ENCODE measurements at regions not wholly inside any gene's neighbourhood (a gene's known extent, or its start where the extent isn't known, plus 50 kb on each side); places are given as distances from the start of the nearest gene placed in this dataset.

DNA sequence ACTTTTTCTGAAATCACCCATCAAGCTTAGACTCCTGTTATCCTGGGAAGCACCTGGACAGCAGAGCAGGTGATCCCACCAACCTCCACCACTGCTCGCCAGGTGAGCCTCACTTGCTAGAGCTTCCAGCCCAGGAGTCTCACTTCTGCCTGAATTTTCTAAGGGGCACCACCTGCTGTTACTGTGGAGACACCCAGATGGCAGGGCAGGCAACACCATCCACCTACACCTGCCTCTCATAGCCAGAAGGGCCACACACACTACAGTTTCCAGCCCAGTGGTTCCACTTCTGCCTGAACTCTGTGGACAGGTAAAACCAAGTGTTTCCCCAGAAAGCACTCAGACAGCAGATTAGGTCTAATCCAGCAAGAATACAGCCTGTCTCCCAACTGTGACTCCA lies 262.0 kb downstream of the ARAP2 start:
- DNase-seq, result peak in 2 of 10 donors; percentile 30 to 38
- intact Hi-C loops (cut with DNase I), result no loop called here

DNA sequence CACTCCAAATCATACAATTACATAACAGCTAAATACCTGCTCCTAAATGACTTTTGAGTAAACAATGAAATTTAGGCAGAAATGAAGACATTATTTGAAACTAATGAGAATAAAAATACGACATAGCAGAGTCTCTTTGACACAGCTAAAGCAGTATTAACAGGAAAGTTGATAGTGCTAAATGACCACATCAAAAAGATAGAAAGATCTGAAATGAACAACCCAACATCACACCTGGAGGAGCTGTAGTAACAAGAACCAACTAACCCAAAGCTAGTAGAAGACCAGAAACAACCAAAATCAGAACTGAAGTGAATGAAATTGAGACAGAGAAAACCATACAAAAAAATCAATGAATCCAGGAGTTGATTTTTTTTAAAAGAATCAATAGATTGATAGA lies 257.8 kb downstream of the ARAP2 start:
- DNase-seq, result no peak
- intact Hi-C loops (cut with DNase I), result no loop called here

DNA sequence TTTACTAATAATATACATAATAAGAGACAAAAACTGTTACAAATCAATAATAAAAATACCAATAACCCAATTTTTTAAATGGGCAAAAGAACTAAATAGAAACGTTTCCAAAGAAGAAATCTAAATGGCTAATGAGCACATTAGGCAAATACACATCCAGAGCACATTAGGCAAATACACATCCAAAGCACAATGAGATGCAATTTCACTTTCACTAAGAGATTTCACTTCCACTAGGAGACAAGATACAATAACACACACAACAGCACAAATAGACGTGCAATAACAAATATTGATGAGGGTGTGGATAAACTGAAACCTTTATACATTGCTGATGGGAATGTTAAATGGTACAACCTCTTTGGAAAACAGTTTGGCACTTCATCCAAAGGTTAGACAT lies 250.7 kb downstream of the ARAP2 start:
- no peak for DNase-seq
- intact Hi-C loops (cut with DNase I), result no loop called here

DNA sequence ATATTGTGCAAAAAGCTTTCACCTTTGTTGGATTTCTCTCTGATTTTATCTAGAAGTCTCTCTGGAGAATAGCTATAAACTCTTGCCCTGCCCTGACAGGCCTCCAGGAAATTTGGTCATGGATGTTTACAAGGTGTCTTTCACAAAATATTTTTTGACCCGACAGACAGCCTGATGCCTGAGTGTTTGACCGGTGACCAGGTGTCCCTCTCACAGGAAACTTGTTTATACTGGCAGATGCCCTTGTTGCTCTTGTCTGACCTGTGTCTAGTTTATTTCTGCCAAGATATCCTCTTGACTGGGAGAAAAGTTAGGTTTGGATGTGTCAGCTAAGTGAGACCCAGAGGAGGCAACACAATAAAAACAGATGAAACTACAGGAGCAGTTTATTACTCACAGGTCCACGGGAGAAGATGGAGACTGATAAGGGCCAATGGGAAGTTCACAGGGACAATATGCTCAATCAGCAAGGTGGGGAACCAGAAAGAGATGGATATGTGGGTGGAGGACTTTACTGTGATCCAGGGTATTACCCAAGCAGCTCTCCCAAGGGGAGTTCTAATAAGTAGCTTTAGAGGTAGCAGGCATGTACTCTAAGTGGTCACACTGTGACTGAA lies 243.3 kb downstream of the ARAP2 start:
- intact Hi-C loops (cut with DNase I), result no loop called here
- DNase-seq, result peak in 1 of 10 donors; percentile 21

DNA sequence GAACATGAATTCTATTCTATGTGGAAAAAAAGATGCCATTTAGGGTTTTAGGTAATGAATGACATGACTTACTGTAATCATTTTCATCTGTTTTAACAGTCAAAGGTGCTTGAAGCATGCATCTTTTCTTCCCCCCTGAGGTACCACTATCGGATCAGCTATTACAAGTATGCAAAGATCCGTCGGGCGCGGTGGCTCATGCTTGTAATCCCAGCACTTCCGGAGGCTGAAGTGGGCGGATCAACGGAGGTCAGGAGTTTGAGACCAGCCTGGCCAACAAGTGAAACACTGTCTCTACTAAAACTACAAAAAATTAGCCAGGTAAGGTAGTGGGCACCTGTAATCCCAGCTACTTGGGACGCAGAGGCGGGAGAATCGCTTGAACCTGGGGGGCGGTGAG lies 241.3 kb downstream of the ARAP2 start:
- DNase-seq, result peak in 2 of 10 donors; percentile 20 to 41
- intact Hi-C loops (cut with DNase I), result no loop called here

DNA sequence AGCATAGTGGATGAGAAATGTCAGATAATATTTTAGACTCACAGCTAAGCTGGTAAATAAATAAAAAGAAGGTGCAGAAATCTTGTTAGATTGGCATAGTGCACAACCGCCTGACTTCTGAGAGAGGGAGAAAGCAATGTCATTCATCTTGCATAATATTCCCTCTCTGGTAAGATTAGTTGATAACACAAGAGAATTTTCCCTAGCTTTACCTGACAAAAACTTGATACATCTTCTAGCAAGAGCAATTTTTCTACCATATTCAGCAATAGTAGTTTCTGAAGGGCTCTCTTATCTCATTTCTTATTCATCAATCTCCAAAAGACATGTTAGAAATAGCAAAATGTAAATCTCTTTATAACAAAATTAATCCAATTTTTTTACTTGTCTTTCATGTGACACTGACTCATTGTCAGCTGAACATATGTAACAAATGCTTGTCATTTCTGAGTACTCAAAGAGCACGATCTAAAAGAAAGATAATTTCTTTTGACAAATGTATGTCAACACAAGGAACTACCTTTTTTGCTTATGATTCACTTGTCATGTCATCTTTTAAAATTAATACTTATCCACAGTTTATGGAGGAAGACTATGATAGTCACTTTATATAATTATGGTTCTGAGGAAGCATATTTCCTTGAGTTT lies 240.0 kb downstream of the ARAP2 start:
- intact Hi-C loops (cut with DNase I), result no loop called here
- DNase-seq, result no peak

DNA sequence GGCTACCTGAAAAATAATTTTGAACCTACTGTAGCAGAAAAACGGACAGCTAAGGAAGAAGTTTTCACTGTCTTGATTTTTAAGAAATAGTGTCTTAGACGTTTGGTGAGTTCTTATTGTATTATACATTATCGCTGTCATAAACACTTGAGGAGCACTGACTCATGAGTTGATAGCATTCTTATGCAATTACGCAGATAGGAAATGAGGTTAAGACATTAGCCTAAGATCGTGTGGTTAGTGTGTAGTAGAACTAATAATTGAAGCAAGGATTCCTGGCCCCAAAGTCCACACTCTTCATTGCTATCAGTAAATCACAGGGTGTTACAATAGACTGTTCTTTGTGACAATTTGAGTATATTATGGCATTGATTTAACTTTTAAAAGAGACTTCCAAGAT lies 238.1 kb downstream of the ARAP2 start:
- intact Hi-C loops (cut with DNase I), result no loop called here
- DNase-seq, result no peak

DNA sequence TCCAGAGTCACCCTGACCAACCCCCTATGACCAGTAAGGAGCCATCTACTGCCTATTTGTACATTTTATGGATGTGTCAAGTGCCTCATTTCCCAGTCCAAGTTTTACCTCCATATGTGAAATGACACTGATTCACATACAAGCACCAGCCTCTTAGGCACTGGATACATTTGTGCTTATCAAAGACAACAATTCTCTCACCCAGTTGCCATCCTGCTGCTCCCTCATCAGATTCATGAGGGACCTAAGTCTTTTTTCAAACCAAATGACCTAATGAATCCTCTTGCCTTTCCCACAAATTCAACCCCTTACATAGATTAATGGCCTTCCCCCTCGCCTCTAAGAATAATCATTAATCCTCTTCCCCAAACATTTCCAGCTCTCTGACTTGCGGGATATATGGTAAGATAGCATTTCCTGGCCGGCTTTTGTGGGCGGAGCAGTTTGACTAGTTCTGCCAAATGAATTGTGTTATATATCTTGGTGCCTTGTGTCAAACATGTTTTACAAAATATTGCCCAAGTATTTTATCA lies 233.9 kb downstream of the ARAP2 start:
- intact Hi-C loops (cut with DNase I), result no loop called here
- no peak for DNase-seq

DNA sequence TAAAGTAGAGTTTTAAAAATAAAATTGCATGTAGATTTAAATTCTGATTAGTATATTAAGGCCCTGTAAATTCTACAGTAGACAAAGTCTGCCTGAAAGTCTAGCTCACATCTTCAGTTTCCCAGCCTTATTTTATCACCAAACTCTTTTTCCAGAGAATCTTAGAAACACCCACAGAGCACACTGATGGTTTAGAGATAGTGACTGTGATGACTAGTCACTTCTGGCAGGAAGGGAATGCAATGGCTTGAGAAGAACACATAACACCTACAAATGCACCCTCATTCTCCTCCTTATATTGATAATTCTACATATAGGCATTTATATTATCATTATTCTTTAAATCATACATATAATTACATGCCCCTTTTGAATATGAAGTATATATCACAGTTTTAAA lies 232.9 kb downstream of the ARAP2 start:
- DNase-seq, result no peak
- intact Hi-C loops (cut with DNase I), result no loop called here

DNA sequence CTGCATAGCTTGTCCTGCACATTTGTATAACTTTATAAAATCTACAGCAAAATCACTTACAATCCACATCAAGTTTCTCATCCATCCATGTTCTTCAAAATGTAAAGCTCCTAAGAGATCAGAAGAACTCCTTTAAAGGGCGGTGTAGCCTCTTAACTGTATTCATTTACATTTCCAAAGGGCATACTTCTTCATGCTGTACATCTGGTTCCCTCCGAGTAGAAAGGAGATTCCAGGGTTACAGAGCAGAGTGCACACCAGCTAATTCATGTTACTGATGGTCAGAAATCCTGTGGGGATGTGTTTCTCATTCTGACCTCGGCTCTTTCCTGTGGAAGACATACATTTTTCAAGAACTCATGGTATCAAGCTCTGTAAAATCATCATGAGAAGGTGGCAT lies 231.8 kb downstream of the ARAP2 start:
- intact Hi-C loops (cut with DNase I), result no loop called here
- no peak for DNase-seq

DNA sequence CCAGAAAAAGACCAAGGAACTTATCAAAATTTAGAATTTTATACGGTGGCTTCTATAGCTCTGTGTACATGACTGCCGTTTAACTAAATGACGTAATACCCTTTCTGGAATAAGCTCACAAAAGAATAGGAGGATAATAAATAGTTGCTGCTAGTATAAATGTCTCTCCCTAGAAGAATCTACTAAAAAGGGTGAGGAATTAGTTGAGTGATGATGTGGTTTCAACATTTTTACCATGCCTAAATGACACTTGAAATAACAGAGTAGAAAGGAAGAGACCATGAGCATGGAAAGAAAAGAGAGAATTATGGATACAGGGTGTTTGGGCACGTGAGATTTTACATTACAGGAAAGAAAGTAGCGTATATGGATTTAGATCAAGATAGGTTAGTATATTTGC lies 231.1 kb downstream of the ARAP2 start:
- intact Hi-C loops (cut with DNase I), result no loop called here
- no peak for DNase-seq
